ENCODE measurements at regions not wholly inside any gene's neighbourhood (a gene's known extent, or its start where the extent isn't known, plus 50 kb on each side); places are given as distances from the start of the nearest gene placed in this dataset.
"Not testable (repeated sequence)": the region's sequence is repeated elsewhere in the genome, so short reads cannot be mapped to it uniquely, and the experiment has no call there.

DNA sequence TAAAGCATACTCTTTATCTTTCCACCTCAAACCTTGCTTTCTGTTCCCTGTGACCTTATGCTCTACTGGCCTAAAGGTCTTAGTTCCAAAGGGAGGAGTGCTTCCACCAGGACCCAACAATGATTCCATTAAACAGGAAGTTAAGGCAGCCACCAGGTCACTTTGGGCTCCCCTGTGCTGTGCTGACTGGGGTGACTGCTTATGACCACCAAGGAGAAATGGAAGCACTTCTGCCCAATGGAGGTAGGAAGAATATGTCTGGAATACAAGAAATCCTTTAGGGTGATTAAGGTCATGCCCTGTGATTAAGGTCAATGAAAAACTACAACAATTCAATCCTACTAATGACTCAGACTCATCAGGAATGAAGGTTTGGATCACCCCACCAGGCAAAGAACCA lies 233.8 kb upstream of the CDH11 start:
- no peak for DNase-seq (ENCODE audit: low spot score)

DNA sequence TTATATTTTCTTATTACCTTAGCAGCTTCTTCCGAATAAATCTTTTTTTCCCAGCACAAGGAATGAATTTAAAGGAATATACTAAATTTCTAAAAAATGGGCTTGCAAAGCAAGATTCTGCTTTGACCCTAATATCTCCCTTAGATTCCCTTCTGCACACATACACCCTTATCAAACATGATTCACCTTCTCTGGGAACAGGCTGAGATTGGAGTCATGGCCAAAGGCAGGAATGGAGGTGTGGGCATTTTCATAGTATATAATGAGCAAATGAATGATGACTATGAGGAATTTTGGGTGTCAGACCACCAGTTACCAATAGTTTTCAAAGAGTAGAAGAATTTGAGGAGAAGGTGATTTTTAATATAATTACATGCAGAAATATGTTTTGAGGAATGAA lies 231.3 kb upstream of the CDH11 start:
- no peak for DNase-seq (ENCODE audit: low spot score)

DNA sequence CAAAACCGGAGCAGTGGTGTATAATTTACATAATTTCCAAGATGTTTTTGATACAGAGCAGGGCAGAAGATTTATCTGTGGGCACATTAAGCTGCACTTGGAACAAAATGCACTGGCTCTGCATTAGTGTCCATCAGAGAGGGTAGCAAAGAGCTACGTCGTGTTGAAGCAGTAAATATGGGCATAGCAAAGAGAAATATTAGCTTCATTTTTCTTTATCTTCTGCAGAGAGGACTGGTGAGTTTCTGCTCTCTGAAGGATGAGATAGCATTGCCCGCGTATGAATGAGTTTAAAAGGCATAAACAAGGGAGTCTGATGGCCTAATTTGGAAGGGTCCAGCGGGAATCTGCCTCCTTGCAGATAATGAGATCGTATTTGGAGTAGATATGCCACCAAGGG lies 227.8 kb upstream of the CDH11 start:
- DNase-seq (ENCODE audit: low spot score) = no peak

DNA sequence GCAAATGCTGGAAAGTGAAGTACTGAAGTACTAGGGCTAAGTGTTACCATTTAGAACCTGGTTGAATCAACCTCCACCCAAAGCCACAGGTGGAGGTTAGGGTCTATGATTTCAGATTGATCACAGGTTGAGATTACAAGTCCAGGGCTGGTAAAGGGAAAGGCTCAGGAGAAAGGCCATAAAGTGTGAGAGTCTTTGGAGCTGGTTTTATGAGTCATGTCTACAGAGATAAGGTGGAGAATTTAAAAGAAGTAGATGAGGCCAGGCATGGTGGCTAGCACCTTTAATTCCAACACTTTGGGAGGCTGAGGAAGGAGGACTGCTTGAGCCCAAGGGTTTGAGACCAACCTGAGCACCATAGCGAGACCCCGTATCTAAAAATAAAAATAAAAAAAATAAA lies 221.7 kb upstream of the CDH11 start:
- no peak for DNase-seq (ENCODE audit: low spot score)

DNA sequence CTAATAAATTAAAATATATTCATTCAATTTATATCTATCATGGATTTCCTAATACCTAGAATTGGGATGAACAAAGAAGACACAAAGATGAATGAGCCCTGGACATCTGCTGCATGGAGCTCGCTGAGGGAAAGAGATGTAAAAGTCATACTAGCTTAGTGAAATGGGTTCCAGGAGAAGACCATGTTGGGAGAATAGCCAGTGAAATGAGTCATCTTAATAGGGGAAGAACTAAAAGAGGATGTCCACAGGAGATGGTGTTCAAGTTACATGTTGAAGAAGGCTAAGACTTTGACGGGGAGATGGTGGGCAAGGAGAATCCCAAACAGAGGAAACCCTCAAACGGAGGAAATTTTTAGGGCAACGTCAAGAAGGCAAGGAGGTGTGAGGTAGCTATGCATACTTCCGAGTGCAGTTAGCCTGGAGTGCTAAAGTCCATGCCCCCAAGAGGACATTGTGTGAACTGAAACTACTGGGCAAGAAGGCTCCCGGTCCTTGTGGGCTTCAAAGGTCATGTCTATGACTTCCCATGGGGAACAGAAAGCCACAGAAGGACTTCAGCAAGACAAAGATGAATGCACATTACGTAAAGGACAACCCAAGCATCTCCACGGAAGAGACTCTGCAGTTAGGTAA lies 220.5 kb upstream of the CDH11 start:
- no peak for DNase-seq (ENCODE audit: low spot score)

DNA sequence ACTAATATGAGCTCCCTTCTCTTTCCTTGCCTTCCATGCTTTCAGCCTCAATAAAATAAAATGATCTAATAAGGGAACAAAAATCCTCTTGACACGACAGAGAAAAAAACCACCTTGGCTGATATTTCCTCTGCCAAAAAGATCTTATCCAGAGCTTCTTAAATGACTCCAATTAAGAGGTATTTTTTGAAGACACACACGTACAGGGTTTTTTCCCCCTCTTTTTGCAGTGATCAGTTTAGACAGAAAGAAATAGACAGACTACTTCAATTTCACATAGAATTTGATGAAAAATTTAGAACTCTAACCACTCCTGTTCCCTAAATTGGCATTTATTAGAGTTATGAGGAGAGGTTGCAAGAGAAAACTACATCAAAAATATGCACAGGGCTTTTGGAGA lies 217.2 kb upstream of the CDH11 start:
- DNase-seq (ENCODE audit: low spot score) = no peak

DNA sequence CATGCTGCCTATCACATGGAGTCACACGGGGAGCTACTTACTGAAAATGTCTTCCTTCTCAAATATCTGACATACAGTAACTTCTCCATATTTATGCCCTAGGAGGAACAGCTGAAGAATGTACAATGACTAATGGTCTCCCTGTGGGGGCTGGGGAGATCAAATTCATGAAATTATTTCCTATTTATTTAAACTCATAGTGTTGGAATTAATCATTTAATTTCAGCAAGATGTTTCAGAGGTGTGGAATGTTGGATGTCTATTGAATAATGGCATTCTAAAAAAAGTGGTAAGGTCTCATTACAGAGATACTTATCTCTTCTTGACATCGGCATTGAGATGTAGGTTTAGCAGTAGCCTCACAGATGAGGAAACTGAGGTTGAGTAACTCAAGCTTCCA lies 214.3 kb upstream of the CDH11 start:
- no peak for DNase-seq (ENCODE audit: low spot score)

DNA sequence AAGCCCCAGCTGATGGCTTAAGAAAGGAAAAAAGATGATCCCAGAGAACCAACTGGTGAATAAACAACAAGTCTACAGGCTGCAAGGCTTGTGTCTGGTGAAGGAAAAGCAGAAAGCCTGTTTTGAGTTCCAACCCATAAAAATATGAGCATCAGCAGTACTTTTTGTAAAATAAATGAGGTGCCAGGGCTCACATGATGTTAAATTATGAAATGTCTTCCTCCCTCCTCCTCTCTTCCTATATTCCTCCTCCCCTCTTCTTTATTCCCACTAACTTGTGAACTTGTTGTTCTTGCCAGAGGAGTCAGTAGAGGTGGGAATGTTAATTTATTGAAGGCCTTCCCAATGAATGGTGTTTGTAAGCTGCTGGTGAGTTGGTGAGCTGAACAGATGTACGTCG lies 212.2 kb upstream of the CDH11 start:
- DNase-seq (ENCODE audit: low spot score) = no peak

DNA sequence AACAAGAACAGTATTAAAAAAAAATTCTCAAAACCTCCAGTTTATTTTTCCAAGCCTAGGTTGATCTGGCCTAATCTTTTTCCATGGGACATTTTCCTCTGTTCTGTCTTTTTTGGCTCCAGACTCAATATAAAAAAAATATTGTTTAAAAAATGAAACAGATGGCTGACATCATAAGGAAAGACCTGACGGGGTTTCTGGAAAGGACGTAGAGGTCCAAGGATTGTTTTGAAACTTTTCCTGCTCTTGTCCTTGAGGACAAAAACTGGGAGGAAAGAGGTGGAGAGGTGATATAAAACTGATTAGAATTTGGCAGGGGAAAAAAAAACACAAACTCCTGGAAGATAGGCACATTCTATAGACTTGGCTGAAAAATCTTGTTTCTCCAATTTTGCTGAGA lies 211.4 kb upstream of the CDH11 start:
- no peak for DNase-seq (ENCODE audit: low spot score)

DNA sequence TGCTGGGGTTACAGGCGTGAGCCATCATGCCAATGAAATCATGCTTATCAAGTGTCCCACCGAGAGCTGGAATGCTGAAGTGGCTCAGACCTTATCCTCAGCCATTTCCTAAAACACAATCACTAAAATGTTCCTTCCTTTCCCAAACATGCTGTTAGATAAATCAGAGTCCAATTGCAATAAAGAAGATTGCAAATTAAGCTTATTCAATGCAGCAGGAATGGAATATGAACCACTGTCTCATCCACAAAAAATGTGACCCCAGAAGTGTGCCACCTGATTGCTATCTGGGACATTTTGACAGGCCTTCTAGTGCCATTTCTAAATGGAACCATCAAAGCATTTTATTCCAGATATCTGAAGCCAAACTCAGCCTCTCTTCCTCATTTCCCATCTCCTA lies 205.5 kb upstream of the CDH11 start:
- no peak for DNase-seq (ENCODE audit: low spot score)

DNA sequence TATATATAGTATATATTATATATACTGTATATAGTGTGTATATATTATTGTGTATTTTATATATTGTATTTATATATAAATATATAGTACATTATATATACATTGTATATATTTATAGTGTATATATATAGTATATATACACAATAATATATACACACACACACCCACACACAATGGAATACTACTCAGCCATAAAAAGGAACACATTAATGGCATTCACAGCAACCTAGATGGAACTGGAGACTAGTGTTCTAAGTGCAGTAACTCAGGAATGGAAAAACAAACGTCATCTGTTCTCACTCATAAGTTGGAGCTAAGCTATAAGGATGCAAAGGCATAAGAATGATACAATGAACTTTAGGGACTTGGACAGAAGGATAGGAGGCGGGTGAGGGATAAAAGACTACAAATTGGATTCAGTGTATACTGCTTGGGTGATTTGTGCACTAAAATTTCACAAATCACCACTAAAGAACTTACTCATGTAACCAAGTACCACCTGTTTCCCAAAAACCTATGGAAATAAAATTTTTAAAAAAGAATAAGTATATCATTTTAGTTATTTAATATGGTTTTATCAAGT lies 201.9 kb upstream of the CDH11 start:
- no peak for DNase-seq (ENCODE audit: low spot score)

DNA sequence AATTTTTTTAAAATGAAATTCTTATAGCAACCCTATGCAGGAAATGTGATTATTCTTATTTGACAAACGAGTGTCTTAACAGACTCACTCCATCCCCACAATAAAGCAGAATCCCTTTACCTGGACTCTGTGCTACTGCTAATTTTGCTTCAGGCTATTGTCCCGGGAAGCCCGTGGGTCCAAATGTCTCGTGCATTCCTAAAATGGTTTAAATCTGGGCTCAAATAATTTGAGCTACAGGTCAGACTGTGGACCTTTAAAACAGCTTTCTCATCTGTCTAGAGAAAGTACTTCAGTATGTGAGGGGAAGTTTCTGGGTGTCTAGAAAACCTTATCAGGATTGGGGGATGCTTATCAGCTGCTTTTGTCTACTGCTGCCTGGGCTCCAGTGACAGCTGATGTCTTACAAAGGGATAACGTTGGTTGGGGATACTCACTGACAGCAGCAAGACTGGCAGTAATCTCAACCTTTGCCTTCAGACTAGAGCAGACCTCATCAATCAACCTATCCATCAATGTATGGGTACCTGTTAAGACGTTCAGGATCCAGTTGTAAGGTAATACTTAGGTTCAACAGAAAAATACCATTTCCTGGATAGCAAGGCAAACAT lies 197.9 kb upstream of the CDH11 start:
- no peak for DNase-seq (ENCODE audit: low spot score)

DNA sequence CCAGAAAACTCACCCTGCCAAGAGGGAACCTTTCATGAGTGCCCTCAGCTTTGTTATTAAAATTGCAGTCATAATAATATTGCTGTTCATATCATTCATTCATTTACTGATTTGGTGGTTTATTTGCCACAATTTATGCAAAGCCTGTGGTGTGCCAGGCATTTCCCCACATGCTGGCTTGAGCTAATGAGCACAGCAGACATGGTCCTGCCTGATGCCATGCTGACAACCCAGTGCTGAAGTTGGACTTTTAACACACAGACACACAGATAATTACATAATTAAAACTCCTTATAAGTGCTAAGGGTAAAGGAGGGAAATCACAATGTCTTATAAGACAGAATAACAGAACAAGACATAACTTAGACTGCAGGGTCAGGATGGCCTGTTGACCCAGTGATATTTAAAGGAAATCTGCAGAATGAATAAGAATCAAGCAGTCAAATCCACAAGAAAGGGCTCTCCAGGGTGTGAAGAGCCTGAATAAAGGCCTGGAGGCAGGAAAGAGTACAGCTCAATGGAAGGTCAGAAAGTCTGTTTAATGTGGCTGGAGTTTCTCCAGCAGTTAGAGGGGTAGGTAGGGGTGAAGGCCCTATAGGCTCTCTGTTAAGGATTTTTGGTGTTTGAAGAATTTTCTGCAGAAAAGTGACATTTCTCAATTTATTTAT lies 196.9 kb upstream of the CDH11 start:
- DNase-seq (ENCODE audit: low spot score) = no peak

DNA sequence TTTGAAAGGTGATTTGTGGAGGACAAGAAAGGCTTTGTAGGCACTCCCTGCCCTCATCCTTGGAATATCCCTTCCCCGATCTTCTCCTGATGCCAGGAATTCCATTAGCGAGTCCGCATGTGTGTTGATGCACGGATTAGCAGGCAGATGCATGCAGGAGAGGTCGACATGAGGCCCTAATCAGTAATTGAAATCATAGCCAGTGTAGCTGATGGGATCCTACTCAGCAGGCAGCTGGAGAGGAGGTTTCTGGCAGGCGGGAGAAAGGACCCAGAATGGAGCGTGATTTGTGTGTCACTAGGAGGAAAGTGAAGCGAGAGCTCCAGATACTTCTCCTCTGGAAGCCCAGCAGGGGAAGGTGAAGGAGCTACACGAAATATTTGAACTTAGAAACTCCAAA lies 196.3 kb upstream of the CDH11 start:
- DNase-seq (ENCODE audit: low spot score) = no peak

DNA sequence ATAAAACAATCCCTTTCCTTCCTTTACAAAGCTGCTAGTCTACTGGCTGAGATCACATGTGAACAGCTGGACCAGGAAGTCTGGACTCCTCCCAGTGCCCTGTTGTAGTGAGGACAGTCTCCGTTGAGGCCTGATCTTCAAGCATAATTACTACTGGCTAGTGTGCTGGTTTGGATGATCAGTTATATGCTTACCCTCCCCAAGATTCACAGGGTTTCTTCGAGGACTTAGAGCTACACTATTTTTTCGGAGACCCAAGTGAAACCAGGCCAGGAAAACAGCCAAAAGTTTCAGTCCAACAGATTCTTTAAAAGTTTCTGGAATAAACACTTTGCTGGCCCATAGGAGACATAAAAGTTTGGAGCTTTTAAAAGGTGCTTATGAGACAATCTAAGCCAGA lies 194.9 kb upstream of the CDH11 start:
- no peak for DNase-seq (ENCODE audit: low spot score)

DNA sequence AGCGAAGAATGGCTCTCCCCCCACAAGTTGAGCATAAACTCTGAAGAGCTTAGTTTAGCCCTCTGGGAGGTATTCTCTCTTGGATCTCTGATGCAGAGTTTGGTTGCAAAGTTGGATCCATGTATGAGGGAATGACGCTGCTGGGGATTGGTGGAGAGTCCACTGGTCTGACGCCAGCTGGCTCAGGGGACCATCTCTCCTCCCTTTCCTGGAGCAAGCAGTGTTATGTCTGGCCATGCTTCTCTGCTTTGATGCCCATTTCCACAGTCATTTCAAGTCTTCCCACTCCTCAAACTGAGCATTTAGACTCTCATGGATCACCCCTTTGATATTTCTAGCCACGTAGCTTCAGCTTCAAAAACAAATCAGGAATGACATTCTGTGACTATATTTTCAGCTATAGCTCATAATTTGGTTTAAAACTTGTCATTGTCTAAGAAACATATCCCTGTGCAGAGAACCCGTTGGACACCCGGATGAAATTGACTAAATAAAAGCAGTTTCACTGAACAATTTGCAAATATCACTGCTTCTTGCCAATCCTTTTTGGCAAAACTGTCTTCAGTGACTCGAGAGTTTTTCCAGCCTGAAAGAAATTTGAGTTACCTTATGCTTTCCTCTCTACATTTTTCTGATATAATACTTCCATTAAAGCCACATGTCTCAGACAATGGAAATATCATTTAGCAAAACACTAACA lies 193.4 kb upstream of the CDH11 start:
- DNase-seq (ENCODE audit: low spot score) = no peak

DNA sequence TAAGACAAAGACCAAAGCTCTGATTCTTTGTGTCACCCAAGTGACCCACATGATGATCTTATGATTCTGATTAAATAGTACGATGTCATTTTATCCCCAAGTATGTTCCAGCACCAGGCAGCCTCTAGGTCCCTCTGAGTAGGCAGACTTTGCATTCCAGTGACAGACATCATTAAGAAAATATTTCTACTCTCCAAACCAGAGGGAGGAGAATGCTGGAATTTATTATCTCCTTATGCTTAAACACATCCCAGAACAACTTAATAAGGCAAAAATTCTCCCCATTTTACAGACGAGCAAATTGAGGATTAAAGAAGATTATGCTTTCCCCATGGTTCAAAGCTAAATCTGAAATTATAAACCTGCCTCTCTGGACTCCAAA lies 192.8 kb upstream of the CDH11 start:
- no peak for DNase-seq (ENCODE audit: low spot score)

DNA sequence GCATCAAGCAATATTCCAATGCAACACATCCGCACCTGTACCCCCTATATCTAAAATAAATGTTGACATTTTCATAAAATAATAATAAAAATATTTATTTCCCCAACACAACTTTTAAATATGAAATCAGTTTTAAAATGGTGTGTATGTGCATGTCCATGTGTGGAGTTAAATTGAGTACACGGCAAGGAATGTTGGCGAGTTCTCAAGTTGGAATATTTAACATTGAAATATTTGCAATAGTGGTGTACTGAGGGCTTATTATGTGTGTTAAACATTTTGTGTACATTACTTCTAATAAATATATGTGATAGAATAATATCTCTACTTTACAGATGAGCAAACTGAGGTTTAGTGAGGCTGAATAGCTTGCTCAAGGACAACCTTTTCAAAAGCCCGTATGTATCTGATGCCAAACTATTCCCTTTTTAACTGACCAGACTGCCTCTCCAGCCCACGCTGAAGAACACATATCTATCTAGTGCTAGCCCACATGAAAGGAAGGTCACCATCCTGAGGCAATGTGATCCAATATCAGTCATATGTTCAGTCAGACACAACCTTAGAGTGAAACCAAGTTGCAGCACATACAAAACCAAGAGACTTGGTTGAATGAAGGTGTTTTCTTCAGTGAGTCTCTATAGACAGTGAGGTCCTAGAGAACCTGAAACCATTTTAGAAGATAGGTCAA lies 192.2 kb upstream of the CDH11 start:
- DNase-seq (ENCODE audit: low spot score) = no peak

DNA sequence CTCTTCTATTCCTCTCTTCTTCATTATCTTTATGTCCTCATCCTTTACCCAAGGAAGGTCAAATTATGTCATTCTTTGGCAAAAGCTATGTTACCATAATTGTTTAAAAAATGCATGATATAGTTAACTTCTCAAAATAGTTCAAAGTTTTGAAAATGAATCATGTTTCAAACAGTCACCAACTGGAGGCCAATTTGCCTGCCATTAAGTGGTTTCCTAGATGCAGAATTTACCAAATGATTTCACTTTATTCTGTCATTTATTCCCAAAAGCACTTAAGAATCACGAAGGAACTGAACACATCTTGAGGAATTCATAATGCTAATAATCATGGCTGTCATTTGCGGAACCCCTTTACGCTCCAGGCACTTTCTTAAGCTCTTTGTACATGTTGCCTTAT lies 190.9 kb upstream of the CDH11 start:
- DNase-seq (ENCODE audit: low spot score) = no peak

DNA sequence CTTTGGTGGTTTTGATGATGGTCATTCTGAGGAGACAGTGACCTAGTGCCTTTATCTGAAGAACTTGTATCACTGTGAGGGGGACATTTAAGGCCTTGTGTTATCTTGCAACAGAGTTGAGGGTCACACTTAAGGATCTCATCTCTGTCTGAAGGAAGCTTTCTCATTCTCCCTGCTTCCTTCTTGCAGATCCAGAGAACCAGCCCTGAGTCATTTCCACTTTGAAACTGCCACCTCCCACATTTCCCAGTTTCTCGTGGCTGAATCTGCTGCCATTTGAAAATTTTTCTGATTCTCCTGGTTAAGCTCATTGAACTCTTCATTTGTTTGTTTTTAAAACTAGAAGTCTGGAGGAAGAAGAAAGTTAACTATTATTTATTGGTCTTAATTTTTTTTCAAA lies 190.2 kb upstream of the CDH11 start:
- no peak for DNase-seq (ENCODE audit: low spot score)

DNA sequence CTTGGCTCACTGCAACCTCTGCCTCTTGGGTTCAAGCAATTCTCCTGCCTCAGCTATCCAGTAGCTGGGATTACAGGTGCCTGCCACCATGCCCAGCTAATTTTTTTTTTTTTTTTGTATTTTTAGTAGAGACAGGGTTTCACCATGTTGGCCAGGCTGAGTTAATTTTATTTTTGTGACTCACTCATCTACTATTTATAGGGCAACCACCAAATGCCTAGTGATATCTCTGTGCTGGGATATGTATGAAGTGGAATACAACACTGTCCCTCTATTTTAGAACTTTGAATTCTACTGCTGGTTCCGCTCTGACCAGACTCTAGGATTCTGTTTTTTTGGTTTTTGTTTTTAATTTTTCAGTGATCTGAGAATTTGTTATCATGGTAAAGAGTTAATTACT lies 188.6 kb upstream of the CDH11 start:
- not testable (repeated sequence) for DNase-seq (ENCODE audit: low spot score)

DNA sequence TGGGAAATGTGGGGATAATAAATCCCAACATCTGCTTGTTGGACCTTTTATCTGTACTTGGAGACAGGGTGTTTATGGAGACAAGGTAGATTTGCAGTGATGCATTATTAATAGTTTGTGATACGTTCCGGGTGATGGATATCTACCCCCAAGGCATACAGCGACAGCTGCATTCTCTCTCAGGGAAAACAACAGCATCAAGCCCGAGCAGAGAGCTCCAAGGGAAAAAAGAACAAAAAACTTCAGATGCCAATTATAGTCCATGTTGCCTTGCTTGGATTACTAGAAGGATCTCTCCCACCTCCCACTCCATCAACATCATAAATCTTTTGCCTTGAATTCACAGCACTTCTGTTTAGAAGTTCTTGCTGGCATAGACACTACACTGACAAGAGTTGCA lies 187.5 kb upstream of the CDH11 start:
- DNase-seq (ENCODE audit: low spot score) = no peak
